ENCODE measurements at regions not wholly inside any gene's neighbourhood (a gene's known extent, or its start where the extent isn't known, plus 50 kb on each side); places are given as distances from the start of the nearest gene placed in this dataset.

DNA sequence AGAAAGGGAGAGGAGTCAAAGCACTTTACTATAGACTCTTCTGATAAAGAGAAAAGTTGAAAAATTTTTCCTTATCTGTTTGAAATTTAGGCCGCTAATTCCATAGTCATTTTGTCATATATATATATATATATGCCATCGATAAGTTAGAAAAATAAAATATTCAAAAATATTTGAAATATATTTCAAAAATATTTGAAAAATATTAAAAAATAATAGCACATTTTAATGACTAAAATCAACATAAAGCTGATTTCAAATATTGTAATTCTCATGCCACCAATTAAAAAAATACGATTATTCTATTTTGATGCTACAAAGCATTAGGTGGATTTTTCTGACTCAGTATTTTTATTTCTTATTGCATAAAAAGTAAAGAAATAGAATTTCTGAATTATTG lies 87.1 kb downstream of the KIF2B start:
- TF ChIP-seq, protein P1, sequence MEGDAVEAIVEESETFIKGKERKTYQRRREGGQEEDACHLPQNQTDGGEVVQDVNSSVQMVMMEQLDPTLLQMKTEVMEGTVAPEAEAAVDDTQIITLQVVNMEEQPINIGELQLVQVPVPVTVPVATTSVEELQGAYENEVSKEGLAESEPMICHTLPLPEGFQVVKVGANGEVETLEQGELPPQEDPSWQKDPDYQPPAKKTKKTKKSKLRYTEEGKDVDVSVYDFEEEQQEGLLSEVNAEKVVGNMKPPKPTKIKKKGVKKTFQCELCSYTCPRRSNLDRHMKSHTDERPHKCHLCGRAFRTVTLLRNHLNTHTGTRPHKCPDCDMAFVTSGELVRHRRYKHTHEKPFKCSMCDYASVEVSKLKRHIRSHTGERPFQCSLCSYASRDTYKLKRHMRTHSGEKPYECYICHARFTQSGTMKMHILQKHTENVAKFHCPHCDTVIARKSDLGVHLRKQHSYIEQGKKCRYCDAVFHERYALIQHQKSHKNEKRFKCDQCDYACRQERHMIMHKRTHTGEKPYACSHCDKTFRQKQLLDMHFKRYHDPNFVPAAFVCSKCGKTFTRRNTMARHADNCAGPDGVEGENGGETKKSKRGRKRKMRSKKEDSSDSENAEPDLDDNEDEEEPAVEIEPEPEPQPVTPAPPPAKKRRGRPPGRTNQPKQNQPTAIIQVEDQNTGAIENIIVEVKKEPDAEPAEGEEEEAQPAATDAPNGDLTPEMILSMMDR (IDR thresholded peaks at IDR 0.05; ENCODE audit: insufficient read depth, low read length, poor library complexity, severe bottlenecking), result no peak
- TF ChIP-seq EZH2phosphoT487 (conservative IDR thresholded peaks at IDR 0.05; ENCODE audit: low read length), result no peak
